GM19240 (cell line): ENCODE measurements at regions not wholly inside any gene's neighbourhood (a gene's known extent, or its start where the extent isn't known, plus 50 kb on each side); places are given as distances from the start of the nearest gene placed in this dataset.

Experiments
- DNase-seq: peaks from one replicate; pipeline ENCODE4 v3.0.0; 2011; ENCODE audit warnings: low spot score; ENCODE audit not compliant: insufficient read length

GRCh38 chr10:118246332-118247295 lies 95.5 kb downstream of the FAM204A start:
- no peak for DNase-seq

- no peak for DNase-seq
These were observed 98.2 kb downstream of the FAM204A start for GRCh38 chr10:118243907-118244306.

GRCh38 chr10:118241229-118242137 lies 100.6 kb downstream of the FAM204A start:
- peak; percentile 15 for DNase-seq

- no peak for DNase-seq
These were observed 102.9 kb downstream of the FAM204A start for GRCh38 chr10:118239236-118239630.

- no peak for DNase-seq
These were observed 103.4 kb downstream of the FAM204A start for GRCh38 chr10:118238573-118239235.

GRCh38 chr10:118237930-118238329 lies 104.2 kb downstream of the FAM204A start:
- DNase-seq = no peak

GRCh38 chr10:118234683-118235082 lies 107.4 kb downstream of the FAM204A start:
- DNase-seq = no peak

- DNase-seq = no peak
These were observed 121.7 kb downstream of the FAM204A start for GRCh38 chr10:118220346-118220850.

- DNase-seq = no peak
These were observed 123.6 kb downstream of the FAM204A start for GRCh38 chr10:118218562-118218961.

- DNase-seq = no peak
These were observed 125.5 kb downstream of the FAM204A start for GRCh38 chr10:118216571-118217170.

GRCh38 chr10:118216020-118216419 lies 126.1 kb downstream of the FAM204A start:
- no peak for DNase-seq

- DNase-seq = no peak
These were observed 127.3 kb downstream of the FAM204A start for GRCh38 chr10:118214776-118215175.

- DNase-seq = no peak
These were observed 128.7 kb downstream of the FAM204A start for GRCh38 chr10:118213436-118213835.

GRCh38 chr10:118210276-118210675 lies 131.8 kb downstream of the FAM204A start:
- DNase-seq = no peak

GRCh38 chr10:118209215-118209614 lies 132.9 kb downstream of the FAM204A start:
- no peak for DNase-seq

GRCh38 chr10:118207470-118208007 lies 134.6 kb downstream of the FAM204A start:
- DNase-seq = no peak

- no peak for DNase-seq
These were observed 137.7 kb downstream of the FAM204A start for GRCh38 chr10:118204292-118204943.

GRCh38 chr10:118203461-118203860 lies 138.7 kb downstream of the FAM204A start:
- no peak for DNase-seq

- DNase-seq = no peak
These were observed 146.4 kb downstream of the FAM204A start for GRCh38 chr10:118195729-118196128.

GRCh38 chr10:118193642-118194041 lies 146.9 kb upstream of the RAB11FIP2 start:
- DNase-seq = no peak
